Fibroblast of skin of right biceps (primary cell): ENCODE measurements at regions not wholly inside any gene's neighbourhood (a gene's known extent, or its start where the extent isn't known, plus 50 kb on each side); places are given as distances from the start of the nearest gene placed in this dataset.
A peak's percentile ranks its signal among the peaks of the same experiment; 100 is the strongest.
"Not testable (repeated sequence)": the region's sequence is repeated elsewhere in the genome, so short reads cannot be mapped to it uniquely, and the experiment has no call there.

Source experiments
- DNase-seq: peaks from one replicate; pipeline ENCODE4 v3.0.0-alpha.2; 2013

DNA sequence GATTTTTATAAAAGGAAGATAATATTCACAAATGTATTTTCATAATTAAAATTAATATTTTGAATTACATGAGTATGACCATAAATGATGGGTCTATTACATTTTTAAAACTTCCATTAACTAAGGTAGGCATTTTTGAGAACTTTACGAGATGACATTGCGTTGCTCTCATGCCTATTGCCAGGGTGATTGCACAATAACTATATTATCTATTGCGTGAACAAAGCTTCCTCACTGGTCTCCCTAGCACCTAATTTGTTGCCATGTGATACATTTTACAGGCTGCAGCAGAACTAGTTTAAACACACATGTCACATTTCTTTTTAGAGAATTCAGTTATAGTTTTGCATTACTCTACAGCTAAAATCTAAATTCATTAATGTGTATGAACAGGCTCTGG, 289.7 kb upstream of the GRID2 start:
- no peak for DNase-seq

DNA sequence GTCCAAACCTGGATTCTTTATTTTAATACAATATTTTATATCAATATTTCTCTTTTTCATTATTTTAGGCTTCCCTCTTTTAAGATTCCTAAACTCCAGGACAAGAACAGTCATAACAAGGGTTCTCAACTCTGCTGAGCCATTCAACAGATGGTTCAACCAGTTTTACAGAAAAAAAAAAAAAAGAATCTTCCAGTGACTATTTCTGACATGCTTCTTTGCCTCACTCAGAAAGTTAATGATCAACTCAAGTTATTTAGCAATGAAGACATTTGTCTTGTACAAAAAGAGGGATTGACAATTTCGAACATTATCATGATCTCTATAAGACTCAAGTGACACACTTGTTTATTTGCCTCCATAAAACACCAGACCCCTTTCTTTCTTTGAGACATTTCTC, 282.6 kb upstream of the GRID2 start:
- no peak for DNase-seq

GRCh38 chr4:92021788-92022187, 282.0 kb upstream of the GRID2 start:
- no peak for DNase-seq

- not testable (repeated sequence) for DNase-seq
Observed at GRCh38 chr4:92028830-92029229, 274.9 kb upstream of the GRID2 start.

DNA sequence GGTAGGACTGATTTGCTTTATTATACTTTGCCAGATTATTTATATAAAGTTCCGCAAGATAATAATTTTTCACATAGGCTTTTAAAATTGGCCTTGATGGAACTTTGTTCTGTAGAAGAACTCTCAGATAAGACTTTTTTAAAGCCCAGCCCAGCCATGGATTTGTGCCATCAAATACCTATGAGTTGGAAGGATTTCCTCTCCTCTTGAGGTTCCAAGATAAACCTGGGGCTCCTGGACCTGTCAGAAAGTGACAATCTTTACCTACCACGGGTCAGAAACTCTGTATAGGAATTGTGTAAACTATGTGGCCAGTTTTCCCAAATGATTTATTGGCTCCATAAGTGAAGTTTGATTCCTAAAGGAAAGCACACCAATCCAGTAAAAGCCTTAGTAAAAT, 271.9 kb upstream of the GRID2 start:
- DNase-seq = no peak

GRCh38 chr4:92035666-92036065, 268.1 kb upstream of the GRID2 start:
- no peak for DNase-seq

GRCh38 chr4:92045718-92046117, 258.0 kb upstream of the GRID2 start:
- DNase-seq = no peak

GRCh38 chr4:92047209-92047875, 256.4 kb upstream of the GRID2 start:
- peak; percentile 43 for DNase-seq

GRCh38 chr4:92050875-92051274, 252.9 kb upstream of the GRID2 start:
- DNase-seq = no peak

GRCh38 chr4:92059615-92060014, 244.2 kb upstream of the GRID2 start:
- no peak for DNase-seq

DNA sequence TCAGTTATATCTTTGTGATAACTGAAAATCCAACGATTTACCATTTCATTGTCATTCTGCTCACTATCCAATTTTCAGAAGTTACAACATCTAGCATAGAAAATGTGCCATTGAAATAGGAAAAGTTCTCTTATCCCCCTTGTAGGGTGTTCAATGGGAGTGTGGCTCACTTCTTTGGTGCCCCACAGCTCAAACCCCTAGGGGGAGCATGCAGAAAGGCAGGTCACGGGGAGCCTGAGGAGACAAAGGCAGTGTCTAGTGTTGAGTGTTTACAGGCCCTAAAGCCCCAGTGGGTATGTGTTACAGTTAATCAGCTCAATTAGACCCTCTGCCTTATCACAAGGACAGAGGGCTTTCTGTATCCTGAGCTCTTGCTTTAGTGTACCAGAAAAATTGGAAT, 243.4 kb upstream of the GRID2 start:
- DNase-seq = no peak

DNA sequence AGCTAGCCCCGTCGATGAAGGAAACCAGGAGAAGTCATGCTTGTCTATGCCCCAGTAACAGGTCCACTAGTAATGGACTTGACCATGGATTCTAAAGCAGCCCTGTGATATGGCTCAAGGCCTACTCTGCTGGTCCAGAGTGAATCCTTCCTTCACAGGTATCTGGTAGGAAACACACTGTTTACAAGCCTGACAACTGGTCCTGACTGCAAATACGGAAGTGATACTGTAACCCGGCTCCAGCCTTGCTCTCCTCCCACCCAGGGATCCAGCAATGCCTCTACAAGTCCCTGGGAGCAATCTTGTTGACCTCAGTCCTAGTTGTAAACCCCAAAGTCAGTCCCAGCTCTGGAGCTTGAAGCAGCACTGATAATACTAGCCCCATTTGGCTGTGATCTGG, 239.2 kb upstream of the GRID2 start:
- DNase-seq = no peak

- no peak for DNase-seq
Observed at GRCh38 chr4:92066485-92066884, 237.3 kb upstream of the GRID2 start.

- no peak for DNase-seq
Observed at GRCh38 chr4:92071587-92071986, 232.2 kb upstream of the GRID2 start.

- no peak for DNase-seq
Observed at GRCh38 chr4:92074839-92075238, 228.9 kb upstream of the GRID2 start.

- DNase-seq = no peak
Observed at GRCh38 chr4:92090887-92091286, 212.9 kb upstream of the GRID2 start.

DNA sequence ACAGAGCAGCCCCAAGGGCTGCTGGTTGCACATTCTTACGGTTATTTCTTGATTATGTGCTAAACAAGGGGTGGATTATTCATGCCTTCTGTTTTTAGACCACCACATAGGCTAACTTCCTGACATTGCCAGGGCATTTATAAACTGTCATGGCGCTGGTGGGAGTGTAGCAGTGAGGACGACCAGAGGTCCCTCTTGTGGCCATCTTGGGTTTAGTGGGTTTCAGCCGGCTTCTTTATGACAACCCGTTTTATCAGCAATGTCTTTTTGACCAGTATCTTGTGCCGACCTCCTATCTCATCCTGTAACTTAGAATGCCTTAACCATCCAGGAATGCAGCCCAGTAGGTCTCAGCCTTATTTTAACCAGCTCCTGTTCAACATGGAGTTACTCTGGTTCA, 212.4 kb upstream of the GRID2 start:
- DNase-seq = no peak

DNA sequence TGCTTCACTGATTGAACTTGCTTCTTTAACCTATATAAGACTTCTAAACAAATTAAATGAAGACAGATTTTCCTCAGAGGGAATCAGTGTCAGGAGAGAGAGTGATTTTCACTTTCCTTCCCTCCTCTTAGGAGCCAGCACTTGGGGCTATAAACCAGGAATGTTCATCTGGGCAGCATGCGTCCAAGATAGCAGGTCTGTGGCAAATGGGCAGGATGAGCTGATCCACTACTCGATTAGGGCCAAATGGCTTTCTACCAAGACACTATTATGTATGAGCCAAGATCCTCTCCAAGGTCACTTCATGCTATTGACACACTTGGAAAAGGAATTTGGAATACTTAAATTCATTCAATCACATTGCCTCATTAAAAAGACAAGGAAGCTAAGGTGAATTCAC, 203.9 kb upstream of the GRID2 start:
- DNase-seq = no peak

GRCh38 chr4:92100975-92101374, 202.8 kb upstream of the GRID2 start:
- DNase-seq = no peak

DNA sequence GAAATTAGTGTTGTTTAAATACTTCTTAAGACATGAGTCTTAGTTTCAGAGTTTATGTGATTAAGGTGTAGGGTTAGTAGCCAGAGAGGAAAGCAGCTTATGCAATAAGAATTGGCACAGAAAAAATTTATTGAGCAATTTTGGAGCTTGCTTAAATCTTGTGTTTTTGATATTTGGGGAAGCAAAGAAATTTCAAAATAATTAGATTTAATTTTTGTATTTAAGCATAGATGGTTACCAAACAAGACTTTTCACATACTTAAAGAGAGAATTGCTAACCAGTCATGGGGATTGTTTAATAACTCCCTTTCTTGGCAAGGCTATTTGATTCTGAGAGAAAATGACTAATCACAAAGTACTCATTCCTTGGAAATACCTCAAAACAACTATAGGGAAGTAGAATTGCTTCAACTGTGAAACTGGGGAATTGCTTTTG, 202.0 kb upstream of the GRID2 start:
- peak; percentile 53 for DNase-seq

GRCh38 chr4:92104506-92104905, 199.3 kb upstream of the GRID2 start:
- DNase-seq = no peak

DNA sequence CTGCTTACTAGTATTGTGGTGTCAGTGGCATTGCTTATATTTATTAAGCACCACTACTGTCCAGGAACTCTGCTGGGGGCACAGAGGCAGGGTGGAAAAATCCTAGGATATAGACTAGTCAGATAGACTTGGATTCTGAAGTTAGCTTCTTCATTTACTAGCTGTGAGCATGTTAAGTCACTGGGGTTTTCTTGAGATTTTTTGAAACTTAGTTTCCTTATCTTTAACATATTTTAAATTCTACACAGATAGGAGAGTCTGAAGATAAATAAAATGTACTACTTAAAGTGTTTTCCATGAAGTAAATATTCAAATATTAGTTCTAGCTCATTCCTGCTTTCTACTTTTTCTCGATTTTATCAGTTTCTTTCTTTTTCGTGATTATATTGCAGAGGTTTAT, 196.9 kb upstream of the GRID2 start:
- DNase-seq = no peak

DNA sequence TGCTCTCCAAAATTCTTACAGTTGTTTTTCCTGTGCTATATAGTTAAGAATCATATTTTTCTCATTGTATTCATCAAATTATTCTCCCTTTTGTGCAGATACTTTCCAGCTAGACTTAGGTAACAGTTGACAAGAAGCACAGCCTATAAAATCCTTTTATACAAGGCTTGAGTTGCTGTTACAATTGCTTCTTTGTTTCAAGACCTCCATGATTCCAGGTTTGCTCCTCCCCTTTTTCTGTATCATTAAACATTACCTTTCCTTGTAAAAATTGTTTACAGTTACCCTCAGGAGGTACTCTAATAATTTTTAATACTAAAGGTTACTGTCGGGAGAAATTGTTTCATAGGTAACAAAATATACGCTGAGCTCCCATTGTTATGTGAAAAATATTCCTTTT, 192.3 kb upstream of the GRID2 start:
- no peak for DNase-seq

DNA sequence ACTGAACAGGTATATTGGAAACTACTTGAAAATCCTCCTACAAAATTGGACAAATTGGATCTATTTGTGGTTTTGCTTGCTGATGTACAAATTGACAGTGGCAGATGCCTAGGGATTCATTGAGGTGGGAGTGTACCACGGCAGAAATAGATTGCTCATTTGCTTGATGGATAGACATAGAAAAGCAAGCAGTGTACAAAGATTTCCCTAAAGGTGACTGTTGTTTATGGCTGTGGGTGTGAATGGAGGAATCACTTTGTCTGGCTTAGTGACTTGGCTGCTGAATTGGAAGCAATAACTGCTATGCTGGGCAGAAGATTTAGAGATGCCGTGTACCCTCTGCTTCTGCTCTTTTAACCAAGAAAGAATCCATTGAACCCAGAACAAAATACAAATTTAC, 191.0 kb upstream of the GRID2 start:
- no peak for DNase-seq

DNA sequence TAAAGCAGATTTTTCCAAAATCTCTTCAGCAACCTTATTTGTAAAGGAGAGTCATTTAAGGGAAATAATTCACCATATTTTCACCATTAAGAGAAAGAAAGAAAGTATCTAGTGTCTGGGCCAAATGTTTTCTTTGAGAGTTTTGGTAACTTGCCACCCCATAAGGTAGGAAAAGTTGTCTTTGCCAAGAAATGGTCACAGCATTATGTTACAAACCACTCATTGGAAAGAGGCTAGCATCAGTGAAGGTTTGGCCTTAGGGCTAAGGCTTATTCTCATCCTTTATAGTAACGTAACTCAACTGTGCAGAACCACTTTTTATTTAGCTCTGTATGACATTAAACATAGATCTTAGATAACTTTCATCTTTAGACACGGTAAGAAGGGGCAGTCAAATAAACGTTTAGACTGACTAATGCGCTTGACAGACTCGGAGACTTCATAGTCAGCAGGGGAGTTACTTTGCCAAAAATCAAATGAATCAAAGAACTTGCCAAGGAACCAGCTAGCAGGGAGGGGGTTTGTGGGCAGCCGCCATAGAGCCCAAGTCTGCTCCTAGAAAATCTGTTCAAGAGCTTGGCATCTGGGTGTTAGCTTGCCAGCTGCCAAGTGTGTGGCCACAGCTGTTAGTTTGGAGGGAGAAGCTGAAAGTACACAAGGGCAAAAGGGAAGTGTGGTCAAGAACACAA, 182.8 kb upstream of the GRID2 start:
- DNase-seq = no peak
